PC-3 (cell line): ENCODE measurements at regions not wholly inside any gene's neighbourhood (a gene's known extent, or its start where the extent isn't known, plus 50 kb on each side); places are given as distances from the start of the nearest gene placed in this dataset.

ENCODE experiments used
- ATAC-seq: fragments of 200-7000 bp; cut with Tn5 transposase; 2 replicates; pipeline ENCODE4 v1.9.1; 2020; ENCODE audit warnings: mild to moderate bottlenecking, moderate library complexity
- BruUV-seq: library from RNA; stranded (reverse); fragments of 400-500 nt; replicated peaks from 2 replicates; lab custom pipeline; 2021; lab: Mats Ljungman, UMichigan
- CTCF ChIA-PET: fragments of 300-600 bp; sonication (Branson Sonifier 250); formaldehyde crosslinking; loops from one replicate; lab custom pipeline; 2022; ENCODE audit warnings: antibody characterized with exemption; lab: Charles Lee
- POLR2A ChIA-PET: fragments of 300-600 bp; sonication (Branson Sonifier 250); formaldehyde crosslinking; loops from one replicate; lab custom pipeline; 2022; ENCODE audit warnings: antibody characterized with exemption; ENCODE audit not compliant: unreplicated experiment; lab: Charles Lee
- DNase-seq: peaks from one replicate; pipeline ENCODE4 v3.0.0-alpha.2; 2015
- H2AFZ ChIP-seq: fragments of 300-600 bp; sonication (generic); 2 replicates; pipeline ENCODE4 v1.6.0; 2016; ENCODE audit warnings: antibody characterized with exemption, low read length
- H3F3A ChIP-seq: fragments of 300-600 bp; sonication (generic); one replicate; pipeline ENCODE4 v1.6.0; 2017; ENCODE audit warnings: antibody characterized with exemption, low read length, control low read depth, mild to moderate bottlenecking; ENCODE audit not compliant: unreplicated experiment
- H3K27ac ChIP-seq: fragments of 300-600 bp; sonication (generic); 2 replicates; pipeline ENCODE4 v1.5.1; 2016; ENCODE audit warnings: mild to moderate bottlenecking, low read length
- H3K27me3 ChIP-seq: fragments of 300-600 bp; sonication (generic); 2 replicates; pipeline ENCODE4 v1.6.1; 2016; ENCODE audit warnings: low read length, mixed read lengths
- H3K36me3 ChIP-seq: fragments of 300-600 bp; sonication (generic); 2 replicates; pipeline ENCODE4 v1.6.1; 2016; ENCODE audit warnings: low read depth, mixed run types, low read length, mixed read lengths
- H3K4me1 ChIP-seq: fragments of 300-600 bp; sonication (generic); 2 replicates; pipeline ENCODE4 v1.5.1; 2016; ENCODE audit warnings: low read length; ENCODE audit not compliant: insufficient read depth
- H3K4me2 ChIP-seq: fragments of 300-600 bp; sonication (generic); 2 replicates; pipeline ENCODE4 v1.6.0; 2016; ENCODE audit warnings: low read length
- H3K4me3 ChIP-seq: fragments of 300-600 bp; sonication (generic); 2 replicates; pipeline ENCODE4 v1.5.1; 2016; ENCODE audit warnings: mild to moderate bottlenecking, low read length, mixed read lengths
- H3K79me2 ChIP-seq: fragments of 300-600 bp; sonication (generic); 2 replicates; pipeline ENCODE4 v1.6.1; 2017; ENCODE audit warnings: low read length, mixed read lengths
- H3K9ac ChIP-seq: fragments of 300-600 bp; sonication (generic); 2 replicates; pipeline ENCODE4 v1.6.0; 2016; ENCODE audit warnings: mild to moderate bottlenecking, low read length
- H3K9me2 ChIP-seq: fragments of 300-600 bp; sonication (generic); replicated peaks from 2 replicates; pipeline ENCODE4 v1.6.1; 2016; ENCODE audit warnings: mixed run types, low read length, mixed read lengths
- H3K9me3 ChIP-seq: fragments of 300-600 bp; sonication (generic); 2 replicates; pipeline ENCODE4 v1.6.1; 2016; ENCODE audit warnings: low read length, mixed read lengths
- H4K20me1 ChIP-seq: fragments of 300-600 bp; sonication (generic); 2 replicates; pipeline ENCODE4 v1.6.1; 2016; ENCODE audit warnings: low read length, mixed read lengths
- CTCF ChIP-seq: fragments of 300-600 bp; sonication (generic); conservative IDR thresholded peaks from 2 replicates; pipeline ENCODE4 v1.5.1; 2017; ENCODE audit warnings: antibody characterized with exemption, low read depth, mild to moderate bottlenecking, low read length
- EZH2 ChIP-seq: fragments of 300-600 bp; sonication (generic); IDR thresholded peaks from one replicate; pipeline ENCODE4 v1.6.1; 2017; ENCODE audit warnings: antibody characterized with exemption, mild to moderate bottlenecking, low read length; ENCODE audit not compliant: unreplicated experiment
- EZH2phosphoT487 ChIP-seq: fragments of 300-600 bp; sonication (generic); IDR thresholded peaks from 2 replicates; pipeline ENCODE4 v1.6.1; 2018; ENCODE audit warnings: mild to moderate bottlenecking, antibody characterized with exemption, low read length, borderline replicate concordance
- intact Hi-C: fragments of 100-400 bp; cut with micrococcal nuclease; formaldehyde crosslinking; loops from 2 replicates; pipeline ENCODE4 v1.9.0; 2023

DNA sequence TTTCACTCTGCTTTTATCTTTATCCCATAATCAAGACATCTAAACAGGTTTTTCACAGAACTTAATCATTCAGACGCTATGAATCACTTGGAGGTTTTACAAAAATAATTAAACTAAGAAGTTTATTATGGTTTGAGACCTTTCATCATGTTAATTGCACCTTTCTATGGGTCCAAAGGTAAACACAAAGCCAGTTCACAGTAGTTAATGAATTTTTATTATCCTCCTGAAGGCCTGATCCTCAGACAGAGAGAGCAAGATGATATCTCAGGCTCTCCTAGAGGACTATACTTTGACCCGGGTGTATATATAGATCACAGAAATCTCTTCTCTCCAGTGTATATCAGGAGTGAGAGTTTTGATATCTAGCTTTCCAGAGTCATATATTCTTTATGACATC is 1044.3 kb upstream of the RAG2 start:
- Histone ChIP-seq H3K4me3 (no peak overlapping the region), H3K27me3 (no peaks in the 10 kb centered on the region), H3K27ac (no peak overlapping the region), H2AFZ (no peak overlapping the region), H3K9me2 (no peaks in the 10 kb centered on the region), H3K4me1 (no peaks in the 10 kb centered on the region), H3K9me3 (no peaks in the 10 kb centered on the region), H3K4me2 (no peak overlapping the region), H3K9ac (no peak overlapping the region), H4K20me1 (no peaks in the 10 kb centered on the region), H3F3A (no peaks in the 10 kb centered on the region), H3K79me2 (no peaks in the 10 kb centered on the region), H3K36me3 (no peaks in the 10 kb centered on the region)
- ATAC-seq, result no peak
- intact Hi-C loops, result no loop called here
- no peak for DNase-seq
- BruUV-seq, result no TSS peak
- TF ChIP-seq EZH2, result no peak
- TF ChIP-seq CTCF, result no peak
- no peak for TF ChIP-seq EZH2phosphoT487
- ChIA-PET POLR2A (no interaction called here), CTCF (no interaction called here)

DNA sequence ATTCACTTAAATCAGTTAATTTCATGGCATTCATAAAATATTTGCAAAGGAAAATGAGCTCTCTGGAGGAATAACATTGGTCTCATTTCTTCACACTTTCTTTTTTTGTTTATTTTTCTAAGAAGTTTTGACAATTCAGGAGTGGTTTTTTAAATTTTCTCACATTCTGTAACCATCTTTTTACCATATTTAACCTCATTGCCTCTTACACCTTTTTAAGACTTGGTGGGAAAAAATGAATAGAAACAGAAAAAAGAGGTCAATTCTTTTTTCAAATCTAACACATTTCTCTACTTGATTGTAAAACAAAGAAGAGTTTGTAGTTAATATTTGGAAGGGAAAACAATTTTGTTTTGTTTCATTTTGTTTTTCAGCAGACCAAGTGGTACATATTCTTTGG is 1034.7 kb upstream of the RAG2 start:
- H3F3A ChIP-seq, result no peaks in the 10 kb centered on the region
- no peak for DNase-seq

GRCh38 chr11:37630866-37631265 is 1032.8 kb upstream of the RAG2 start:
- Histone ChIP-seq H3K79me2 (no peaks in the 10 kb centered on the region), H2AFZ (no peak overlapping the region), H3K4me2 (no peak overlapping the region), H3K4me3 (no peak overlapping the region), H3K9ac (no peak overlapping the region), H3F3A (no peaks in the 10 kb centered on the region), H3K4me1 (no peaks in the 10 kb centered on the region), H4K20me1 (no peaks in the 10 kb centered on the region), H3K9me2 (no peaks in the 10 kb centered on the region), H3K27me3 (no peaks in the 10 kb centered on the region), H3K9me3 (no peaks in the 10 kb centered on the region), H3K36me3 (no peaks in the 10 kb centered on the region), H3K27ac (no peak overlapping the region)
- ATAC-seq (no peak), DNase-seq (no peak)
- ChIA-PET POLR2A (no interaction called here), CTCF (no interaction called here)
- TF ChIP-seq EZH2 (no peak), EZH2phosphoT487 (no peak), CTCF (no peak)
- intact Hi-C loops, result no loop called here
- no TSS peak for BruUV-seq

More for the DNA sequence above, 1034.7 kb upstream of the RAG2 start:
- Histone ChIP-seq H2AFZ (no peak overlapping the region), H3K4me2 (no peak overlapping the region), H3K9ac (no peak overlapping the region), H3K27me3 (no peaks in the 10 kb centered on the region), H3K9me3 (no peaks in the 10 kb centered on the region), H3K9me2 (no peaks in the 10 kb centered on the region), H4K20me1 (no peaks in the 10 kb centered on the region), H3K79me2 (no peaks in the 10 kb centered on the region), H3K27ac (no peak overlapping the region), H3K4me3 (no peak overlapping the region), H3K4me1 (no peaks in the 10 kb centered on the region), H3K36me3 (no peaks in the 10 kb centered on the region)
- no peak for TF ChIP-seq EZH2phosphoT487
- no peak for TF ChIP-seq CTCF
- TF ChIP-seq EZH2, result no peak
- ChIA-PET POLR2A (no interaction called here), CTCF (no interaction called here)
- intact Hi-C loops, result no loop called here
- no peak for ATAC-seq
- BruUV-seq, result no TSS peak
